ENCODE measurements at regions not wholly inside any gene's neighbourhood (a gene's known extent, or its start where the extent isn't known, plus 50 kb on each side); places are given as distances from the start of the nearest gene placed in this dataset.

DNA sequence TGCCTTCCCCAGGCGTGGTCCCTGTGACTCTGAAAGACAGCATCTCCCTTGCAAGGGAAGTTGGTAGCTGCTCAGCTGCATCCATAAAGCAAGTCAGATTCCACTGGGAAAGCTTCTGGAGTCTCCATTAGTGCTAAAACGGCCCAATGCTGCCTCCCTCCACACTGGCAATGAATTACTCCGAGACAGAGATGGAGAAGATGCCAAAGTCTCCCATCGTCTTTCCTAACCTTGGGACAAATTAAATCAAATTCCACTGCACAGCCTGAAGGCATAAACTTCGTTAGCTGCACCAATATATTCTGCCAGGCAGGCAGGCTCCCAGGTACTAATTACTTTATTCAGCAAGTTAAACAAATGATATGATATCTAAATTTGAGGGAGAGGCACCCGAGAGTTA, 106.3 kb upstream of the GJB5 start:
- WGBS, result 58% methylated on average over 6 of the region's 6 CpGs
- no peak for DNase-seq (ENCODE audit: extremely low spot score)
- Histone ChIP-seq H3K4me1 (ENCODE audit: insufficient read depth) (no peaks in the 10 kb centered on the region), H3K4me3 (ENCODE audit: low read depth, low read length) (no peak overlapping the region), H3K36me3 (ENCODE audit: insufficient read depth) (no peaks in the 10 kb centered on the region), H3K27ac (ENCODE audit: low read depth) (no peak overlapping the region)

DNA sequence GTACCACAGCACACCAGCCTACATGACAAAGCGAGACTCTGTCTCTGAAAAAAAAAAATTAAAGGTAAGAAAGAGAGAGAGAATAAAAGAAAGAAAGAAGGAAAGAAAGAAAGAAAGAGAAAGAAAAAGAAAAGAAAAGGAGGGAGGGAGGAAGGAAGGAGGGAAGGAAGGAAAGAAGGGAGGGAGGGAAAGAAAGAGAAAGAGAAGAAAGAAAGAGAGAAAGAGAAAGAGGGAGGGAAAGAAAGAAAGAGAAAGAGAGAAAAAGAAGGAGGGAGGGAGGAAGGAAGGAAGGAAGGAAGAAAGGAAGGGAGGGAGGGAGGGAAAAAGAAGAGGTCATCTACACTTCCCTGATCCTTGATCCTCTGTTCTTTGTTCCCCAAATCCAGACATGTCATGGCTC, 104.8 kb upstream of the GJB5 start:
- 94% methylated on average over 1 of the region's 1 CpG for whole genome bisulfite sequencing
- no peak for DNase-seq (ENCODE audit: extremely low spot score)
- Histone ChIP-seq H3K27ac (ENCODE audit: low read depth) (no peak overlapping the region), H3K36me3 (ENCODE audit: insufficient read depth) (no peaks in the 10 kb centered on the region), H3K4me3 (ENCODE audit: low read depth, low read length) (no peak overlapping the region), H3K4me1 (ENCODE audit: insufficient read depth) (no peaks in the 10 kb centered on the region)

DNA sequence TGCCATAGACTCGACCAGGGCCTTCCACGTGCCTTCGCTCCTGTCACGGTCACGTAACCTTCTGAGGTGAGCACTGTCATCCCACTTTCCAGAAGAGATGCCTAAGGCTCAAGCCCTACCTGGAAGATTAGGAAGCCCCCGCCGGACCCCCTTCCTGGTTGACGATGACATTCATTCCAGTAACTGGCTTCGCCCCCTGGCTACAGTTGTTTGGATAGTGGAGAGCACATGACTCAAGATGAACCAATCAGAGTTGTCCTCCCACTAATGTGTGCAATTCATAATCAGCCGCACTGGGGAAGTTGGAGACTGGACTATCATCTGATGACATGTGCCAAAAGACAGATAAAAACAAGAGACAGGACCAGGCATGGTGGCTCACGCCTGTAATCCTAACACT, 104.0 kb upstream of the GJB5 start:
- no peak for DNase-seq (ENCODE audit: extremely low spot score)
- Histone ChIP-seq H3K27ac (ENCODE audit: low read depth) (no peak overlapping the region), H3K4me1 (ENCODE audit: insufficient read depth) (no peaks in the 10 kb centered on the region), H3K36me3 (ENCODE audit: insufficient read depth) (no peaks in the 10 kb centered on the region), H3K4me3 (ENCODE audit: low read depth, low read length) (no peak overlapping the region)
- 87% methylated on average over 11 of the region's 11 CpGs for WGBS

DNA sequence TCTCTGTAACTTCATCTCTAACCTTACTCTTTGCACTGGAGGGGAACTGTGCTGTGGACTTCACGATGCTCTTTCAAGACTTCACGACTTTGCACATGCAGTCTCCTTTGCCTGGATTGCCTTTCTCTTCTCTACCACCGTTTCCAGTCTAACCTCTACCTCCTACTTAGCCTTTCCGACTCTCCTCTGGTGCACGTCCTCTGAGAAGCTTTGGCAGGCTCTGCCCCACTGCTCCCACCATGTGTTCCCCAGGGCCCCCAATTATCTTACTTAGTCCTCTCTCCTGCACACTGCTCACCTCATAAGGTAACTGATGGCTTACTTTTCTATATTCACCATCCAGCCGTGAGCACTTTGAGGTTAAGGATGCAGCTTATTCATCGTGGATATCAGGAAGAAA, 101.7 kb upstream of the GJB5 start:
- WGBS, result 77% methylated on average over 7 of the region's 7 CpGs
- no peaks in the 10 kb centered on the region for H3K4me1 ChIP-seq (ENCODE audit: insufficient read depth)
- no peaks in the 10 kb centered on the region for H3K36me3 ChIP-seq (ENCODE audit: insufficient read depth)
- no peak overlapping the region for H3K4me3 ChIP-seq (ENCODE audit: low read depth, low read length)
- H3K27ac ChIP-seq (ENCODE audit: low read depth), result no peak overlapping the region
- DNase-seq (ENCODE audit: extremely low spot score), result no peak

DNA sequence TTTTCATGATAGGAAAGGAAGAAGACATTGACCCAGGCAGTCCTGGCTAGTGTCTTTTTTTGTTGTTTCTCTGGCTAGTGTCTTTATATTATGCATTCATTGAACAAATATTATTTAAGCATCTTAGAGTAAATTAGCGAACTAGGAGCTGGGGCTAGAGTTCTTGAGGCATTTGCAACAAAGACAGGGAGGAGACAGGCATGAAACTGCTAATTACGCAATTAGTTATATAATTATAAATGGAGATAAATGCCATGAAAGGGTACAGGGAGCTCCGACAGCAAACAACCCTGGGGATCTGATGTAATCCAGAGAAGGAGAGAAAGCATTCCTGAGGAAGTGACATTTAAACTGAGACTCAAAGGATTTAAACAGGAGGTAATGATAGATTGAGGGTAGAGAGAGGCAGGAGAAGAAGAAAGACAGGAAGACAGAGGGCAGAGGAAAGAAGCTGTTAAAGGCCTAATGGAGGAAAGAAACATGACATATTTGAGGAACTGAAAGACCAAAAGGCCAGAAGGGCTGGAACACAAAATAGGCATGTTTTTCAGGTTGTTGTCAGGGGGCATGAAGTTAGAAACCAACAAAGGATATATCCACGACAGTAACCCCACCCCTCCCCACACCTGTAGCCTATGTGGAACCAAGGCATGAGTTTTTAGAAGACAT, 99.5 kb upstream of the GJB5 start:
- Histone ChIP-seq H3K36me3 (ENCODE audit: insufficient read depth) (no peaks in the 10 kb centered on the region), H3K27ac (ENCODE audit: low read depth) (no peak overlapping the region), H3K4me1 (ENCODE audit: insufficient read depth) (no peaks in the 10 kb centered on the region), H3K4me3 (ENCODE audit: low read depth, low read length) (no peak overlapping the region)
- no peak for DNase-seq (ENCODE audit: extremely low spot score)
- 62% methylated on average over 4 of the region's 4 CpGs for WGBS

DNA sequence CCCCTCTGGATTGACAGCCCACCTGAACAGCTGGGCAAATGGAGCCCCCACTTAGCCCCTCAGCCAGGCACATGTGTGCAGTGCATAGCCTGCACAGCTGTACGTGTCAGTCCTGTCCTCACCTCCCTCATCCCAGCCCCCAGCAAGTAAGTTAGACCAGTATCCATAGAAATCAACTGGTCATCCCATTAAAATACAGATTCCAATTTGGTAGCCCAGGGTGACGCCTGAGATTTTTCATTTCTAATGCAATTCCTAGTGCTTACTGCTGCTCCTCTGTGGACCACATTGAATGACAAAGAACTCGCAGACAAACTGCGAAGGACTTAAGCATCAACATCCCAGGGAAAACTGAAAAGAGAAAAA, 99.0 kb upstream of the GJB5 start:
- no peak for DNase-seq (ENCODE audit: extremely low spot score)
- H3K36me3 ChIP-seq (ENCODE audit: insufficient read depth), result no peaks in the 10 kb centered on the region
- no peaks in the 10 kb centered on the region for H3K4me1 ChIP-seq (ENCODE audit: insufficient read depth)
- no peak overlapping the region for H3K4me3 ChIP-seq (ENCODE audit: low read depth, low read length)
- 76% methylated on average over 4 of the region's 4 CpGs for WGBS
- H3K27ac ChIP-seq (ENCODE audit: low read depth), result no peak overlapping the region

DNA sequence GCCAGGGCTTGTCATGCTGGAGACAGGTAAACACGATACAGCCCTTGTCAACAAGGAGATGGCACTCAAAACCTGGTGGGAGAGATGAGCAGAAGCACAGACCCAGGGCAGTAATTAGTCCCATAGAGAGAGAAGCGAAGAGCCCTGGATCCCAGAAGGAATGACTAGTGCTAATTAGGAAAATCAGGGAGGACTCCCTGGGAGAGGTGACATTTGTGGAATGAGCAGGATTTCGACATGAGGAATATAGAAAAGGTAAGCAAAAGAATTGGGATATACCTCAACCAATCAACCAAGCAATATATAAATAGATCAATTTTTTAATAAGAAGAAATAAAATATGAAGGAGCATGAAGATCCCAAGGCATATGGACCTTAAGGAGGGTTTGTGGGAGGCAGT, 98.5 kb upstream of the GJB5 start:
- no peak for DNase-seq (ENCODE audit: extremely low spot score)
- 85% methylated on average over 3 of the region's 3 CpGs for WGBS
- Histone ChIP-seq H3K4me3 (ENCODE audit: low read depth, low read length) (no peak overlapping the region), H3K4me1 (ENCODE audit: insufficient read depth) (no peaks in the 10 kb centered on the region), H3K36me3 (ENCODE audit: insufficient read depth) (no peaks in the 10 kb centered on the region), H3K27ac (ENCODE audit: low read depth) (no peak overlapping the region)

DNA sequence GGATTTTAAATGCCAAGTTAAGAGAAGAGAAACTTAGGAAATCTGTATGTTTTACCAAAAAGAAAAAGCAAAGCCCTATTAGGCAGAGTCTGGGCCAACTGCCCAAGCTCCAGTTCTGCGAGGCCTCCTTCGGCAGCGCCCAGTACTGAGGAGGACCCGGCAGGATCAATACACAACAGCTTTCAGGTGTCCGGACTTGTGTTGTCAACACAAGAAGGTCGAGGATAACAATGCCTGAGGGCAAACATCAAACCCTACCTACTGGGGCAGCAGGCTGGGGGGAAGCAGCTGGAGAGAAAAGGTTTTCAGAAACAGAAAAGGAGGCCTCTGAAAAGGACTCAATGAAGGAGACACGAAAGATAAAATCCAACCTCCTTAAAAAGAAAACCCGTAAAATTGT, 98.1 kb upstream of the GJB5 start:
- no peaks in the 10 kb centered on the region for H3K36me3 ChIP-seq (ENCODE audit: insufficient read depth)
- no peaks in the 10 kb centered on the region for H3K4me1 ChIP-seq (ENCODE audit: insufficient read depth)
- DNase-seq (ENCODE audit: extremely low spot score), result no peak
- no peak overlapping the region for H3K4me3 ChIP-seq (ENCODE audit: low read depth, low read length)
- H3K27ac ChIP-seq (ENCODE audit: low read depth), result no peak overlapping the region
- 19% methylated on average over 8 of the region's 8 CpGs for WGBS

DNA sequence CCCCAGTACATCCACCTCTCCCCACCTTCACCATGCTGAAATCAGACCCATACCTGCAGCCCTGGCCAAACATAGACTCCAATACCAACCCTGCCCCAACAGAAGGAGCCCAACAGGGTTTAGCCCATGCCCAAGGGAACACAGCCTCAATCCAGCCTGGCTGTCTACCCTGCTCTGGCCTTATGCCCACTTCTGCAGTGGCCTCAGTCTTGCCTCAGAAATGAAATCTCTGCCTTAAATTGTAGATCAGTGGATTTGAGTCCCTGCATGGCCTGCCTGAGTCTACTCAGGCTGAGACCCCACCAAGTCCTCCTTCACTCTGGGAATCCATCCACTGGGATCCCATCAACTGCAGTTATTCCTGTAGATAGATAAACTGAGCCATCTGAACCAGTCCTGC, 97.6 kb upstream of the GJB5 start:
- H3K36me3 ChIP-seq (ENCODE audit: insufficient read depth), result no peaks in the 10 kb centered on the region
- no peaks in the 10 kb centered on the region for H3K4me1 ChIP-seq (ENCODE audit: insufficient read depth)
- H3K27ac ChIP-seq (ENCODE audit: low read depth), result no peak overlapping the region
- H3K4me3 ChIP-seq (ENCODE audit: low read depth, low read length), result no peak overlapping the region
- no peak for DNase-seq (ENCODE audit: extremely low spot score)

DNA sequence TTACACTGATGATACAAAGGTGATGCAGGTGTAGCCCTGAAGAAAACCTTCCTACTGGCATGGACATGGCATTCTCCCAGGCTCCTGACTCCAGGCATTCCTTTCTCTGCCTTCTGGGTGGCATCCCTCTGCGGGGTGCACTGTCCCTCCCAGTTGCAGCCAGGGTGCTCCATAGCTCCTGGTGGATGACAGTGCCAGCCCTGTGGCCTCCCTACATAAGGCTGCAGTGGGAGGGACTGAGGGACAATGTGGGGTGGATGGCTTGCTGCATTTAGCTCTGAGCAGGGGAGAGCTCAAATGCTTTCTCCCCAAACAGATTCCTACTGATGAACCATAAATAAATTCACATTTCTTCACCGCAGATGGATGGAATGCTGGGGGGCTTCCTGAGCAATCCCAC, 97.0 kb upstream of the GJB5 start:
- Histone ChIP-seq H3K4me3 (ENCODE audit: low read depth, low read length) (no peak overlapping the region), H3K36me3 (ENCODE audit: insufficient read depth) (no peaks in the 10 kb centered on the region), H3K4me1 (ENCODE audit: insufficient read depth) (no peaks in the 10 kb centered on the region), H3K27ac (ENCODE audit: low read depth) (no peak overlapping the region)
- 91% methylated on average over 2 of the region's 2 CpGs for WGBS
- no peak for DNase-seq (ENCODE audit: extremely low spot score)

DNA sequence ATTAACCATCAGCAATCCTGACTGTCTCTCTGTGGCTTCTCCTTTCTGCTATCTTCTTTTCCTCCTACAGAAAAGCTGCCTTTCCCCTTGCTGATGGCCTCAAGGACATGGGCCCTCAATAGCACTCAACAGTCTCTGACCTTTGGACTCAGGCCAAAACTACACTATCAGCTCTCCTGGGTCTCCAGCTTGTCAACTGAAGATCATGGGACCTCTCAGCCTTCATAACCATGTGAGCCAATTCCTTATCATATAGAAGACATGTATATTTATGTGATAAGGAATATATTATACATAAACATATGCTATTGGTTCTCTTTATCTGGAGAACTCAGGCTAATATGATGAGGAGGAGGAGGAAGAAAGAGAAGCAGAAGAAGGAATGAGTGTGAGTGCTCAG, 91.8 kb upstream of the GJB5 start:
- Histone ChIP-seq H3K36me3 (ENCODE audit: insufficient read depth) (no peaks in the 10 kb centered on the region), H3K27ac (ENCODE audit: low read depth) (no peak overlapping the region), H3K4me1 (ENCODE audit: insufficient read depth) (no peaks in the 10 kb centered on the region), H3K4me3 (ENCODE audit: low read depth, low read length) (no peak overlapping the region)
- no peak for DNase-seq (ENCODE audit: extremely low spot score)

DNA sequence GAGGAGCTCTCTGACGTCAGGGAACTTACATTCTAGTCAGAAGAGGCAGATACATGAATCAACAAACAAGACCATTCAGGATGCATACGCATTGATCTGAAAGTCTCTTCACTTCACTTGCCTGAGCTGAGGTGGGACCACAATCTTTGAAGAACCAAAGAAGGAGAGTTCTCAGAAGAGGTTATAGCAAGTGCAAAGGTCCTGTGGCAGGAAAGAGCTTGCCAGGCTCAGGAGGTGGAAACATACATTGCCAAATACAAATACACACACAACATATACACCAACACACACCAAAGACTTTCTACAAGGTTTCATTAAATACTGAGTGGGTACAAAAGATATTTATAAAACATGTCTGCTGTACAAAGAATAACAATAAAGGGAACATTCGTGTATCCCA, 86.8 kb upstream of the GJB5 start:
- WGBS, result 82% methylated on average over 3 of the region's 3 CpGs
- H3K36me3 ChIP-seq (ENCODE audit: insufficient read depth), result no peaks in the 10 kb centered on the region
- H3K27ac ChIP-seq (ENCODE audit: low read depth), result no peak overlapping the region
- no peak overlapping the region for H3K4me3 ChIP-seq (ENCODE audit: low read depth, low read length)
- DNase-seq (ENCODE audit: extremely low spot score), result no peak
- no peaks in the 10 kb centered on the region for H3K4me1 ChIP-seq (ENCODE audit: insufficient read depth)

DNA sequence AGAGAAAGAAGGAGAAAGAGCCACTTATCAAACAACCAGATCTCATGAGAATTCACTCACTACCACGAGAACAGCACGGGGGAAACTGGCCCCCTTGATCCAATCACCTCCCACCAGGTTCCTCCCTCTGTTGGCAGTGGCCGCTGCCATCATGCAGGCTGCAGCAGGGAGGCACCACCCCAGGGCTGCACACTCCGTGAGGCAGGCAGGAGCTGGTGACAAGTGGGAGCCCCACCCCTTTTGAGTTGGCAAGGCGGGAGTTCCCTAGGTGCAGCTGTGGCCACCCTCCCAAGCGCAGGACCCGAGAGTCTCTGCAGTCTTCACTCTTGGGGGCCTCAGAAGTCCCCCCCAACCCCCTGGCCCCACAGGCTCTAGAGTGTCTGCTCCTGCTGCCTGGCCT, 83.9 kb upstream of the GJB5 start:
- DNase-seq (ENCODE audit: extremely low spot score), result no peak

DNA sequence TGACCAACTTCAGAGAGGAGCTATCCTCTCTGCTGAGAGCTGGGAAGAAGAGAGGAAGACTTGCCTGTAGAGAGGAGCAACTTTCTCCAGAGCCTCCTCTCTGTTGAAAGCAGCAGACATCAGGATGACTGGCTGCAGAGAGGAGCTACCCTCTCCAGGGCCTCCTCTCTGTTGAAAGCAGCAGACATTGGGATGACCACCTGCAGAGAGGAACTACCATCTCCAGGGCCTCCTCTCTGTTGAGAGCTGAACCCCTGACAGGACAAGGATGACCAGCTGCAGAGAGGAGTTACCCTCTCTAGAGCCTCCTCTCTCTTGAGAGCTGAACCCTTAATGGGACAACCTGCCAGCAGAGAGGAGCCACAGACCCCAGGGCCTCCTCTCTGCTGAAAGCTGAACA, 83.0 kb upstream of the GJB5 start:
- Histone ChIP-seq H3K4me3 (ENCODE audit: low read depth, low read length) (no peak overlapping the region), H3K4me1 (ENCODE audit: insufficient read depth) (no peaks in the 10 kb centered on the region), H3K27ac (ENCODE audit: low read depth) (no peak overlapping the region), H3K36me3 (ENCODE audit: insufficient read depth) (no peaks in the 10 kb centered on the region)
- no peak for DNase-seq (ENCODE audit: extremely low spot score)

More for the DNA sequence above, 83.9 kb upstream of the GJB5 start:
- Histone ChIP-seq H3K27ac (ENCODE audit: low read depth) (no peak overlapping the region), H3K36me3 (ENCODE audit: insufficient read depth) (no peaks in the 10 kb centered on the region), H3K4me3 (ENCODE audit: low read depth, low read length) (no peak overlapping the region), H3K4me1 (ENCODE audit: insufficient read depth) (no peaks in the 10 kb centered on the region)
- WGBS, result 71% methylated on average over 7 of the region's 7 CpGs
